GM23248 (cell line): ENCODE measurements at regions not wholly inside any gene's neighbourhood (a gene's known extent, or its start where the extent isn't known, plus 50 kb on each side); places are given as distances from the start of the nearest gene placed in this dataset.

Experiments
- EZH2 ChIP-seq: fragments of 200-600 bp; sonication (generic); IDR thresholded peaks from 2 replicates; pipeline ENCODE4 v1.6.1; 2018; ENCODE audit warnings: antibody characterized with exemption, mild to moderate bottlenecking; ENCODE audit not compliant: insufficient read depth, poor library complexity, severe bottlenecking
- EZH2phosphoT487 ChIP-seq: fragments of 200-600 bp; sonication (generic); IDR thresholded peaks from 2 replicates; pipeline ENCODE4 v1.6.1; 2018; ENCODE audit warnings: antibody characterized with exemption, moderate library complexity, mild to moderate bottlenecking, low read depth; ENCODE audit not compliant: insufficient read depth

- TF ChIP-seq EZH2 (no peak), EZH2phosphoT487 (no peak)
These were observed 119.7 kb upstream of the ZNF184 start for GRCh38 chr6:27592481-27593199.
